Mammary epithelial cell (primary cell): ENCODE measurements at regions not wholly inside any gene's neighbourhood (a gene's known extent, or its start where the extent isn't known, plus 50 kb on each side); places are given as distances from the start of the nearest gene placed in this dataset.

Source experiments
- CTCF ChIP-seq, 2 donors: IDR thresholded peaks in 1 of 2; conservative IDR thresholded peaks in 1 of 2; 2 replicates each; pipeline ENCODE4 v1.5.1; 2011 to 2012; ENCODE audit warnings: inconsistent platforms in 2 of 2, low read length in 2 of 2, mild to moderate bottlenecking in 2 of 2, control low read depth in 1 of 2, low read depth in 1 of 2; ENCODE audit not compliant: insufficient read depth in 1 of 2; ENCODE audit errors: extremely low read depth in 1 of 2
- EZH2 ChIP-seq: IDR thresholded peaks from 2 replicates; pipeline ENCODE4 v1.6.1; 2012; ENCODE audit warnings: low read length, inconsistent platforms, borderline replicate concordance

GRCh38 chrX:15059474-15059873 is 186.3 kb downstream of the MOSPD2 start:
- TF ChIP-seq CTCF (conservative IDR thresholded peaks at IDR 0.05 in 1 of 2, IDR thresholded peaks at IDR 0.05 in 1 of 2; ENCODE audit: extremely low read depth in 1 of 2, insufficient read depth in 1 of 2, low read depth in 1 of 2, low read length in 2 of 2): no peak
- TF ChIP-seq EZH2: no peak
